CD4-positive, alpha-beta memory T cell (primary cell): ENCODE measurements at regions not wholly inside any gene's neighbourhood (a gene's known extent, or its start where the extent isn't known, plus 50 kb on each side); places are given as distances from the start of the nearest gene placed in this dataset.

Experiments
- CTCF ChIA-PET: fragments of 350-600 bp; sonication (Branson Sonifier 250); formaldehyde crosslinking; loops from one replicate; lab custom pipeline; 2021; ENCODE audit warnings: inconsistent platforms; ENCODE audit not compliant: partially characterized antibody; lab: Charles Lee
- POLR2A ChIA-PET: fragments of 350-600 bp; sonication (Branson Sonifier 250); formaldehyde crosslinking; loops from one replicate; lab custom pipeline; 2021; ENCODE audit not compliant: partially characterized antibody; lab: Charles Lee
- DNase-seq, 5 donors: peaks; one replicate each; pipeline versions ENCODE4 v3.0.0 to v3.0.0-alpha.2; 2020 to 2022; ENCODE audit warnings: mixed read lengths in 1 of 5
- H3K27ac ChIP-seq: one replicate; pipeline ENCODE4 v1.7.0; 2013; ENCODE audit warnings: low read depth, low read length
- H3K27me3 ChIP-seq: 2 replicates; pipeline ENCODE4 v1.7.0; 2013; ENCODE audit warnings: mild to moderate bottlenecking, low read length, moderate library complexity; ENCODE audit not compliant: insufficient read depth
- H3K36me3 ChIP-seq: 2 replicates; pipeline ENCODE4 v1.7.0; 2013; ENCODE audit warnings: mild to moderate bottlenecking, low read length, moderate library complexity; ENCODE audit not compliant: insufficient read depth
- H3K4me1 ChIP-seq: 2 replicates; pipeline ENCODE4 v1.7.0; 2013; ENCODE audit warnings: mild to moderate bottlenecking, low read length, moderate library complexity; ENCODE audit not compliant: insufficient read depth
- H3K4me3 ChIP-seq, 2 donors: one replicate each; pipeline ENCODE4 v1.7.0; 2013; ENCODE audit warnings: low read length in 2 of 2, mild to moderate bottlenecking in 1 of 2
- H3K9me3 ChIP-seq, 2 donors: one replicate each; pipeline ENCODE4 v1.7.0; 2013; ENCODE audit warnings: low read length in 2 of 2, control low read depth in 1 of 2; ENCODE audit not compliant: control insufficient read depth in 1 of 2
- H3K27ac Mint-ChIP-seq, 7 donors: one replicate each; pipeline ENCODE4 v1.8.0; 2020 to 2021; ENCODE audit warnings: mixed read lengths in 7 of 7, mild to moderate bottlenecking in 6 of 7, inconsistent platforms in 3 of 7, moderate library complexity in 3 of 7
- H3K27me3 Mint-ChIP-seq, 2 donors: one replicate each; pipeline ENCODE4 v1.8.0; 2020 to 2021; ENCODE audit warnings: mixed read lengths in 2 of 2
- H3K36me3 Mint-ChIP-seq, 2 donors: one replicate each; pipeline ENCODE4 v1.8.0; 2020 to 2021; ENCODE audit warnings: mixed read lengths in 2 of 2, inconsistent platforms in 1 of 2, mild to moderate bottlenecking in 1 of 2
- H3K4me1 Mint-ChIP-seq, 4 donors: one replicate each; pipeline ENCODE4 v1.8.0; 2020 to 2021; ENCODE audit warnings: mixed read lengths in 4 of 4, mild to moderate bottlenecking in 1 of 4
- H3K4me3 Mint-ChIP-seq, 8 donors: one replicate each; pipeline ENCODE4 v1.8.0; 2020 to 2021; ENCODE audit warnings: mixed read lengths in 8 of 8, mild to moderate bottlenecking in 7 of 8, moderate library complexity in 6 of 8, inconsistent platforms in 3 of 8
- H3K9me3 Mint-ChIP-seq, 8 donors: one replicate each; pipeline ENCODE4 v1.8.0; 2020 to 2021; ENCODE audit warnings: mixed read lengths in 8 of 8, mild to moderate bottlenecking in 5 of 8, inconsistent platforms in 3 of 8, moderate library complexity in 1 of 8
- intact Hi-C: fragments of 100-400 bp; cut with micrococcal nuclease; formaldehyde crosslinking; loops from one replicate; pipeline ENCODE4 v1.15.1; 2023

- no peaks in the 10 kb centered on the region for H3K27me3 ChIP-seq
- no peak overlapping the region for H3K4me3 Mint-ChIP-seq
- no peaks in the 10 kb centered on the region for H3K36me3 Mint-ChIP-seq
- no peaks in the 10 kb centered on the region for H3K4me1 ChIP-seq
- no peak overlapping the region for H3K27ac ChIP-seq
- no peaks in the 10 kb centered on the region for H3K36me3 ChIP-seq
- H3K9me3 ChIP-seq: no peaks in the 10 kb centered on the region
- ChIA-PET CTCF (interaction anchor here (1.1 kb wide), 1 partner anchor 34 kb away, joined by 3 read pairs; no protein-coding TSS in a partner anchor), POLR2A (no interaction called here)
- H3K27ac Mint-ChIP-seq: no peak overlapping the region
- H3K27me3 Mint-ChIP-seq: peaks cover 2% of the 10 kb centered on the region in 2 donors
- H3K4me3 ChIP-seq: no peak overlapping the region
- no peak for DNase-seq
- peaks cover 0 to 2% (median 0%) of the 10 kb centered on the region in 8 donors for H3K9me3 Mint-ChIP-seq
- intact Hi-C loops: no loop called here
- no peaks in the 10 kb centered on the region for H3K4me1 Mint-ChIP-seq
Observed at GRCh38 chrX:69256291-69256565, 91.0 kb upstream of the PJA1 start.

- H3K4me1 Mint-ChIP-seq: no peaks in the 10 kb centered on the region
- H3K4me3 ChIP-seq: no peak overlapping the region
- ChIA-PET POLR2A (no interaction called here), CTCF (interaction anchor here (1.1 kb wide), 1 partner anchor 34 kb away, joined by 3 read pairs; no protein-coding TSS in a partner anchor)
- no peak overlapping the region for H3K4me3 Mint-ChIP-seq
- H3K4me1 ChIP-seq: no peaks in the 10 kb centered on the region
- H3K9me3 ChIP-seq: no peaks in the 10 kb centered on the region
- no peaks in the 10 kb centered on the region for H3K36me3 Mint-ChIP-seq
- H3K27ac Mint-ChIP-seq: no peak overlapping the region
- DNase-seq: no peak
- H3K9me3 Mint-ChIP-seq: peaks cover 0 to 2% (median 0%) of the 10 kb centered on the region in 8 donors
- H3K27me3 Mint-ChIP-seq: peaks cover 2% of the 10 kb centered on the region in 2 donors
- H3K27me3 ChIP-seq: no peaks in the 10 kb centered on the region
- no peak overlapping the region for H3K27ac ChIP-seq
- no peaks in the 10 kb centered on the region for H3K36me3 ChIP-seq
- intact Hi-C loops: no loop called here
Observed at GRCh38 chrX:69255441-69256290, 90.4 kb upstream of the PJA1 start.

GRCh38 chrX:69253821-69254220, 88.6 kb upstream of the PJA1 start:
- POLR2A ChIA-PET: no interaction called here
- intact Hi-C loops: no loop called here
- DNase-seq: no peak
- Mint-ChIP-seq H3K27me3 (no peaks in the 10 kb centered on the region), H3K36me3 (no peaks in the 10 kb centered on the region), H3K27ac (no peak overlapping the region), H3K4me3 (no peak overlapping the region), H3K9me3 (no peaks in the 10 kb centered on the region), H3K4me1 (no peaks in the 10 kb centered on the region)
- no peaks in the 10 kb centered on the region for H3K36me3 ChIP-seq
- no peak overlapping the region for H3K27ac ChIP-seq
- no peaks in the 10 kb centered on the region for H3K4me1 ChIP-seq
- H3K27me3 ChIP-seq: no peaks in the 10 kb centered on the region
- CTCF ChIA-PET: no interaction called here
- no peaks in the 10 kb centered on the region for H3K9me3 ChIP-seq
- no peak overlapping the region for H3K4me3 ChIP-seq

DNA sequence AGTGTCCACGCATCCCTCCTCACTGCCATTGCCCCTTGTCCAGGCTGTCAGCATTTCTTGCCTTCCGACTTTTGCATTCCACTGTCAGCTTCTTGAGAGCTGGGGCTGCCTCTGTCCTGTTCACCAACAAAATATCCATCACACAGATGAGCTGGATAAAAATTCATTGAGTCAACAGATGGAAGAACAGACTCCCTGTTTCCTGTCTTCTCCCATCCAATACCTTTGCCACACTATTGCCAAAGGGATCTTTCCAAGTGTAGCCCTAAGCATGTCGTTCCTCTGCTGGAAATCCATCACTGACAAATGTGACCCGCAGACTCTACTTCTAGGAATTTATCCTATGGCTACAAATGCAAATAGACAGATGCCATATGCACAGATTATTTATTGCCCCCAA, 78.0 kb upstream of the PJA1 start:
- ChIA-PET CTCF (no interaction called here), POLR2A (no interaction called here)
- Histone ChIP-seq H3K4me3 (no peak overlapping the region), H3K27me3 (no peaks in the 10 kb centered on the region), H3K27ac (no peak overlapping the region), H3K36me3 (no peaks in the 10 kb centered on the region), H3K4me1 (no peaks in the 10 kb centered on the region), H3K9me3 (no peaks in the 10 kb centered on the region)
- H3K27ac Mint-ChIP-seq: no peak overlapping the region
- intact Hi-C loops: no loop called here
- H3K4me3 Mint-ChIP-seq: no peak overlapping the region
- DNase-seq: no peak
- no peaks in the 10 kb centered on the region for H3K9me3 Mint-ChIP-seq
- no peaks in the 10 kb centered on the region for H3K4me1 Mint-ChIP-seq
- H3K36me3 Mint-ChIP-seq: no peaks in the 10 kb centered on the region
- peaks cover 5% of the 10 kb centered on the region in 2 donors for H3K27me3 Mint-ChIP-seq

DNA sequence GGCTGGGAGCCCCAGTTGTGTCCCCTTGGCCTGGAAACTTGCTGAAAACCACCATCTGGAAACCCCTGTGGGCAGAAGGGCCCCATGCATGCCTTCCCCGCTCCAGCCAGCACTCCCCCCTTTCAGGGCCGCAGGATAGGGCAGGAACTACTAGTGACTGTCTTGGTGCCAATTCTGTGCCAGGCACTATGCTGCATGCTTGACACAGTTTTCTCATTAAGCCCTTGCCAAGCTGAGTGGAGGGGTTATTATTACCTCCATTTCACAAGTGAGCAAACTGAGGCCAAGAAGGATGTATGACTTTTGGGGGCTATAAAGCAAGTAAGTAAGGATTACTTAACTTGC, 73.6 kb upstream of the PJA1 start:
- no peaks in the 10 kb centered on the region for H3K4me1 Mint-ChIP-seq
- no peak overlapping the region for H3K4me3 ChIP-seq
- POLR2A ChIA-PET: no interaction called here
- intact Hi-C loops: no loop called here
- no peaks in the 10 kb centered on the region for H3K4me1 ChIP-seq
- CTCF ChIA-PET: interaction anchor here (1.8 kb wide), 1 partner anchor 17 kb away, joined by 5 read pairs; no protein-coding TSS in a partner anchor
- H3K36me3 Mint-ChIP-seq: no peaks in the 10 kb centered on the region
- no peaks in the 10 kb centered on the region for H3K27me3 ChIP-seq
- no peak for DNase-seq
- peaks cover 0 to 1% of the 10 kb centered on the region in 2 donors for H3K27me3 Mint-ChIP-seq
- no peaks in the 10 kb centered on the region for H3K36me3 ChIP-seq
- no peaks in the 10 kb centered on the region for H3K9me3 ChIP-seq
- no peak overlapping the region for H3K4me3 Mint-ChIP-seq
- no peak overlapping the region for H3K27ac Mint-ChIP-seq
- no peaks in the 10 kb centered on the region for H3K9me3 Mint-ChIP-seq
- no peak overlapping the region for H3K27ac ChIP-seq

- ChIA-PET CTCF (interaction anchor here (1.8 kb wide), 1 partner anchor 16 kb away, joined by 5 read pairs; no protein-coding TSS in a partner anchor), POLR2A (no interaction called here)
- intact Hi-C loops: no loop called here
Observed at GRCh38 chrX:69238114-69238886, 73.0 kb upstream of the PJA1 start.

GRCh38 chrX:69237236-69237635, 72.0 kb upstream of the PJA1 start:
- Histone ChIP-seq H3K4me3 (no peak overlapping the region), H3K9me3 (no peaks in the 10 kb centered on the region), H3K36me3 (no peaks in the 10 kb centered on the region), H3K27me3 (no peaks in the 10 kb centered on the region), H3K4me1 (no peaks in the 10 kb centered on the region), H3K27ac (no peak overlapping the region)
- Mint-ChIP-seq H3K36me3 (no peaks in the 10 kb centered on the region), H3K9me3 (no peaks in the 10 kb centered on the region), H3K27ac (no peak overlapping the region), H3K4me3 (no peak overlapping the region), H3K27me3 (no peaks in the 10 kb centered on the region), H3K4me1 (no peaks in the 10 kb centered on the region)
- ChIA-PET CTCF (interaction anchor here (1.8 kb wide), 1 partner anchor 15 kb away, joined by 5 read pairs; no protein-coding TSS in a partner anchor), POLR2A (no interaction called here)
- intact Hi-C loops: no loop called here
- no peak for DNase-seq

More at GRCh38 chrX:69238114-69238886, 73.0 kb upstream of the PJA1 start:
- no peaks in the 10 kb centered on the region for H3K36me3 Mint-ChIP-seq
- H3K27me3 ChIP-seq: no peaks in the 10 kb centered on the region
- H3K4me1 ChIP-seq: no peaks in the 10 kb centered on the region
- no peak overlapping the region for H3K27ac Mint-ChIP-seq
- H3K4me3 ChIP-seq: no peak overlapping the region
- H3K36me3 ChIP-seq: no peaks in the 10 kb centered on the region
- DNase-seq: no peak
- no peak overlapping the region for H3K4me3 Mint-ChIP-seq
- H3K4me1 Mint-ChIP-seq: no peaks in the 10 kb centered on the region
- no peaks in the 10 kb centered on the region for H3K9me3 Mint-ChIP-seq
- H3K9me3 ChIP-seq: no peaks in the 10 kb centered on the region
- H3K27me3 Mint-ChIP-seq: no peaks in the 10 kb centered on the region
- H3K27ac ChIP-seq: no peak overlapping the region
